ENCODE measurements at regions not wholly inside any gene's neighbourhood (a gene's known extent, or its start where the extent isn't known, plus 50 kb on each side); places are given as distances from the start of the nearest gene placed in this dataset.

- no peak for DNase-seq (ENCODE audit: low read depth, low spot score)
- Histone ChIP-seq H3K4me1 (ENCODE audit: control insufficient read depth, extremely low read depth, insufficient read depth, low read length) (no peaks in the 10 kb centered on the region), H3K4me2 (ENCODE audit: insufficient read depth, low read length) (no peak overlapping the region), H3K9ac (replicated peaks; ENCODE audit: extremely low read depth, insufficient read depth, low read length) (no peak overlapping the region), H3K9me3 (replicated peaks; ENCODE audit: control insufficient read depth, insufficient read depth, low read length) (no peaks in the 10 kb centered on the region), H4K20me1 (replicated peaks; ENCODE audit: control insufficient read depth, extremely low read depth, insufficient read depth, low read length) (no peaks in the 10 kb centered on the region), H3K36me3 (ENCODE audit: control insufficient read depth in 2 of 2, extremely low read depth in 1 of 2, insufficient read depth in 2 of 2, low read length in 2 of 2) (no peaks in the 10 kb centered on the region), H3K27ac (ENCODE audit: insufficient read depth, low read depth, low read length) (no peak overlapping the region), H3K4me3 (replicated peaks in 1 of 3; ENCODE audit: insufficient read depth in 1 of 3, low read depth in 1 of 3, low read length in 3 of 3) (no peak overlapping the region), H2AFZ (ENCODE audit: low read depth, low read length) (no peak overlapping the region), H3K27me3 (ENCODE audit: control insufficient read depth in 2 of 2, insufficient read depth in 2 of 2, low read length in 2 of 2) (no peaks in the 10 kb centered on the region), H3K9me1 (replicated peaks; ENCODE audit: control insufficient read depth, extremely low read depth, insufficient read depth, low read length) (no peaks in the 10 kb centered on the region), H3K79me2 (ENCODE audit: control insufficient read depth, insufficient read depth, low read length) (no peaks in the 10 kb centered on the region)
- CTCF ChIA-PET = interaction anchor here (0.7 kb wide), 1 partner anchor 35 kb away, joined by 3 read pairs; no protein-coding TSS in a partner anchor
- POLR2A ChIA-PET = no interaction called here
- dilution Hi-C loops (cut with MboI; ENCODE audit: extremely low pct_ligation_motif_present, low sequenced_read_pairs) (no loop called here), intact Hi-C loops (cut with micrococcal nuclease) (no loop called here)
- no peak for TF ChIP-seq GATA2 (IDR thresholded peaks at IDR 0.05; ENCODE audit: insufficient read depth, insufficient read length, low read depth, low read length)
- no peak for TF ChIP-seq MYC (IDR thresholded peaks at IDR 0.05; ENCODE audit: low read depth, low read length)
- no peak for TF ChIP-seq POLR2AphosphoS5 (IDR thresholded peaks at IDR 0.05; ENCODE audit: insufficient read depth, low read depth, low read length)
- TF ChIP-seq CTCF (IDR thresholded peaks at IDR 0.05; ENCODE audit: extremely low read depth in 1 of 2, insufficient read depth in 1 of 2, low read depth in 1 of 2, low read length in 2 of 2) = no peak
- no peak for TF ChIP-seq POLR2A (IDR thresholded peaks at IDR 0.05; ENCODE audit: low read depth, low read length)
- TF ChIP-seq JUN (IDR thresholded peaks at IDR 0.05; ENCODE audit: borderline replicate concordance, insufficient read depth, insufficient read length, low read depth) = no peak
- TF ChIP-seq EZH2 (IDR thresholded peaks at IDR 0.05; ENCODE audit: borderline replicate concordance, low read depth, low read length, severe bottlenecking) = no peak
- TF ChIP-seq MAX (IDR thresholded peaks at IDR 0.05; ENCODE audit: insufficient read depth, insufficient read length) = no peak
- TF ChIP-seq FOS (IDR thresholded peaks at IDR 0.05; ENCODE audit: borderline replicate concordance, insufficient read depth, low read length) = no peak
- no TSS peak for BruUV-seq (replicated peaks)
- FAIRE-seq = no peak
These were observed 79.5 kb upstream of the PIP5K1B start for GRCh38 chr9:68625559-68625958.

Measured in endothelial cell of umbilical vein (primary cell).